NCI-H526 (cell line): ENCODE measurements at regions not wholly inside any gene's neighbourhood (a gene's known extent, or its start where the extent isn't known, plus 50 kb on each side); places are given as distances from the start of the nearest gene placed in this dataset.

Experiments used
- DNase-seq, 2 experiments: peaks; one replicate each; lab custom pipeline; 2025; lab: John Stamatoyannopoulos, UW

GRCh38 chrY:12981074-12981473 is 76.4 kb downstream of the DDX3Y start:
- DNase-seq, result no peak

DNA sequence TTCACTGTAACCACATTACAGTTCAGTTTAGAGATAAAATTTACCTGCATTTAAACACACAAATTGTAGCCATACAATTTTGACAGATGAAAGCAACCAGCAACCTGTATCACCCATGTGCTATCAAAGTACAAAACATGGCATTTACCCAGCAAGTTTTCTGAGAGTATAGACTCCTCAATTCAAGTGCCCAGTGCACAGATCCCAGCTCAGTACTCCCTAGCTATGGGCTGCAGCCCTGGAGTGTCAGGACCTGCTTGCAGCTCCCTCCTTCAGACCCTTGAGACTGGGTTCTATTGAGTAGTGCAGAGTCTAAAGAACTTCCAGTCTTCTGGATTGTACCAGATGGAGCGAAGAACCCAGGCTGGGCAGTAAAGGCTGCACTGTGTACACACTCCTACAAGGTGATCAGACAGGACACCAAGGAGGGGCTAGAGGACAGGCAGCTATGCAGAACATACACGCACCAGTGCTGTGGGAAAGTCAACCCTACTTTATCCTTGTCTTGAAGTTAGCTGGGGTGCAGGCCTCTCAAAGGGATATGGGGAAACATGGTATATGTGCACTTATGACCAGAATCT is 77.7 kb downstream of the DDX3Y start:
- DNase-seq, result no peak

GRCh38 chrY:12984637-12985344 is 80.1 kb downstream of the DDX3Y start:
- no peak for DNase-seq

DNA sequence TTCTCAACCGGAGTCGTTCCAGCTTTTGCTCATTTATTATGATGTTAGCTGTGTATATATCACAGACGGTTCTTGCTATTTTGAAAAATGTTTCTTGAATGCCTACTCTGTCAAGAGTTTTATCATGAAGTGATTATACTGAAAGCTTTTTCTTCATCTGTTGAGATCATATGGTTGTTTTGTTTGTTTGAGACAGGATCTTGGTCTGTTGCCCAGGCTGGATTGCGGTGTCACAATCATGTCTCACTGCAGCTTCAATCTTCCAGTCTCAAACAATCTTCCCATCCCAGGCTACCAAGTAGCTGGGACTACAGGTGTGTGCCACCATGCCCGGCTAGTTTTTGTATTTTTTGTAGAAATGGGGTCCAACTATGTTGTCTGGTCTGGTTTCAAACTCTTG is 112.8 kb downstream of the DDX3Y start:
- DNase-seq, result no peak

DNA sequence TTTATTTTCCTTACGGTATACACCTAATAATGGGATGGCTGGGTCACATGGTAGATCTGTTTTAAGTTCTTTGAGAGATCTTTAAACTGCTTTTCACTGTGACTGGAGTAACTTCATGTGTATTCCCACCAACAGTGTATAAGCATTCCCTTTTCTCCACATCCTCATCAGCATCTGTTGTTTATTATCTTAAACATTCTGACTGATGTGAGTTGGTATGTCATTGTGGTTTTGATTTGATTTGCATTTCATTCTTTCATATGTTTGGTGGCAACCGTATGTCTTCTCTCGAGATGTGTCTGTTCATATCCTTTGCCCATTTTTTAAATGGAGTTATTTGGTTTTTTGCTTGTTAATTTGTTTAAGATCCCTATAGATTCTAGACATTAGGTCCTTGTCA is 114.8 kb downstream of the DDX3Y start:
- no peak for DNase-seq

GRCh38 chrY:13020839-13021238 is 116.2 kb downstream of the DDX3Y start:
- DNase-seq, result no peak

DNA sequence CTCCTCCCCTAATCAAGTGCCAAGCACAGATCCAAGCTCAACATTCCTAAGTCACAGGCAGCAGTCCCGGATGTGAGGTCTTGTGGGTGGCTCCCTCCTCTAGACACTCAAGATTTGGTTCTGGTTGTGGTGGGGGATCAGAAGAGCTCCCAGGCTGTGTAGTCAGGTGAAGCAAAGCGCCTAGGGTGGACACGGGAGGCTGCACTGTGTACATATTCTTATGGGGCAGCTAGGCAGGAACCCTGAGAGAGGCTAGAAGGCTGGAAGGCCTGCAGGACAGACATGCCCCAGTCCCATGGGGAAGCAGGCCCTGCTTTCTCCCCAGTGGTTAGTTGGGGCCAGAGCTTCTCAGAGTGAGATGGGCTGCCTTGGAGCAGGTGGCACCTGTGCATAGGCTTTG is 118.9 kb downstream of the DDX3Y start:
- no peak for DNase-seq

GRCh38 chrY:13024447-13024846 is 119.8 kb downstream of the DDX3Y start:
- DNase-seq, result no peak

DNA sequence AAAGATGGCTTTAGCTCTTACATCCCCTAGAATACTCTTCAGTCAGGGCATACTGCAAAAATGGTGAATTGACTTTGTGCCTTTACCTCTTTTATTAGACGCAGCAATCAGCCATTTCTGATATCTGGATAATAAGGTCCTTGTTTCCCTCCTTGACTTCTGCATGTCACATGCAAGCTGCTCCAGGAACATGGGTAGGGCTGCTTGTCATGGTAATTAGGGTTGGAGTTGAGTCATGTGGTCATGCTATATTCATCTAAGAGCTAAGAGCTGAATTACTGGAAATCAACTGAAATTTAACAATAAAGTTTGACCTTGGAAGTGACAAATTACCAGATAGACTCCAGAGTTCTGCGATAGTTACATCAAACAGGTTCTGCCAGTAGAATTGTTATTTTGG is 122.2 kb downstream of the DDX3Y start:
- no peak for DNase-seq

- no peak for DNase-seq
Observed at GRCh38 chrY:13040232-13040631, 135.6 kb downstream of the DDX3Y start.

- no peak for DNase-seq
Observed at GRCh38 chrY:13053501-13053900, 148.8 kb downstream of the DDX3Y start.

DNA sequence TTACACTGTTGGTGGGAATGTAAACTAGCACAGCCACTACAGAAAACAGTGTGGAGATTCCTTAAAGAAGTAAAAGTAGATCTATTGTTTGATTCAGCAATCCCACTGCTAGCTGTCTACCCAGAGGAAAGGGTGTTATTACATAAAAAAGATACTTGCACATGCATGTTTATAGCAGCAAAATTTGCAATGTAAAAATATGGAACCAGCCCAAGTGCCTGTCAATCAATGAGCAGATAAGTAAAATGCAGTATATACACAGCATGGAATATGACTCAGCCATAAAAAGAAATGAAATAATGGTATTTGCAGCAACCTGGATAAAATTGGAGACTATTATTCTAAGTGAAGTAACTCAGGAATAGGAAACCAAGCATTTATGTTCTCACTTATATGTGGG is 161.7 kb downstream of the DDX3Y start:
- DNase-seq, result no peak

DNA sequence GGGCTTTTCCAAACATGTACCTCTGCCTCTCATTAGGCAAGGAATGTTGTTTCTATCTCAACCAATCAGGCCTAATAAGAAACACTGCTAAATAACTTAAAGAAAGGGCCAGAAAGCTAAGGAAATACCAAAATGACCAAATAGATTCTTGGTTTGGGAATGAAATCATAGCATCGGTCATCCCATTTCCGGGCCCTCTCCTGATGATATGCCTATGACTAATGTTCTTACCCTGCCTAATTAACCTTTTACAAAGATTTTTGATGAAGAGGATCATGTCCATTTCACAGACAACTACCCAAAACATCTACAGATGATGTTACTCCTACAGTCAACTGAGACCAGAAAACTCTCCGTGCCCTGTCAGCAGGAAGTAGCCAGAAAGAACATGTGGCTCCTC is 164.0 kb downstream of the DDX3Y start:
- DNase-seq, result no peak

- DNase-seq, result no peak
Observed at GRCh38 chrY:13069111-13069510, 164.4 kb downstream of the DDX3Y start.

- no peak for DNase-seq
Observed at GRCh38 chrY:13082748-13083147, 178.1 kb downstream of the DDX3Y start.

DNA sequence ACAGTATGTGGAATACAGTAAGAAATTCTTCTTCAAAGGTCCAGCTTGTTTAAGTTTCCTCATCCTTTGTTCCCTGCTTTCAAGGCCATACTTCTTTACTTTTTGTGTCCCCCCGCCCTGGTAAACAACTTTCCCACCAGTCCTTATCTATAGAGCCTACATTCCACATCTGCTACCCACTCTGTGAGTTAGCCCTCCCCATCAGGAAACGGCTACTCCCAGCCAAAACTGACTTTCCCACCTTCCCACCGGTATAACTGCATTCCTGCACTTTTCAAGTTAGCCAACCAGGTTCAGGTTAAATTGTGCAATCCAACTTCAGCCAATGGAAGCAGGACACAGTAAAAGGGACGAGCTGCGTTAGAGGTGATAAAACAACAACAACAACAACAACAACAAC is 186.9 kb downstream of the DDX3Y start:
- no peak for DNase-seq

- DNase-seq, result no peak
Observed at GRCh38 chrY:13092986-13093385, 188.3 kb downstream of the DDX3Y start.

DNA sequence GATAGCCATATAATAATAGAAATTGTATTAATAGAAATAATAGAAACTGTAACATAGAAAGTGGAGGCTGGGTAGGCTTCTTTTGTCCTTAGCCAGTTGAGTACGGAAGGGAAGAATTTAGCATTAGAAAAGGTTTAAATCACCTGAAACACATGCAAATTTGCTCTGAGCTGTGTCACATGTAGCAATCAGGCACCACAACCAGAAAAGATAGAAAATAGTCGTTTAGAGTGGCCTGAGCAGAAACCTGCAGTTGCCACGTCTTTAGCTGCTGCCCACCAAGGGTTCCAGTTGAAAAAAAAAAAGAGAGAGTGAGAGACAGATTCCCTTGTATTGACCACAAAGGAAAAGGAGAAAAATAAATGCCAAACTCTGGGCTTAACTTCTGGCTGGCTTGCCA is 188.8 kb downstream of the DDX3Y start:
- no peak for DNase-seq

DNA sequence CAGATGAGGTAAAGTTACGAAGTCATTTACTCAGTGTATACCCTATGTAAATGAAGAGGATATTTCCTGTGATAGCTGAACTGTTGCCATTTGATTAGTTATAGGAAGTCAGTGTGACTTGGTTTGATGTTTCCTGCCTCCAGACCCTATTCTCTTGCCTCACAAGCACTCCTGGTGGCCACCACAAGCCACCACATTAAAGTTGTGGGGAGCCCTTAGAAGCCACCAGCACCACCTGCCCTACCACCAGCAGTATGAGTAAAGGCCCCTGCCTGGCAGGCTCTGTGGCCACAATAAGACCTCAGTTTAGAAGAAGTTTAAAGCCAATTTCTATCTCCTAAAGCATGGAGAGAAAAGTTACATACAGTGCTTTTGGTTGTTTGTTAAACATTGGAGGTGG is 189.7 kb downstream of the DDX3Y start:
- no peak for DNase-seq

GRCh38 chrY:13094904-13095600 is 190.4 kb downstream of the DDX3Y start:
- DNase-seq, result no peak

- peak in 1 of 2 experiments; percentile 5 for DNase-seq
Observed at GRCh38 chrY:13126881-13127456, 222.3 kb downstream of the DDX3Y start.

GRCh38 chrY:13127476-13127875 is 222.8 kb downstream of the DDX3Y start:
- peak in 1 of 2 experiments; percentile 14 for DNase-seq

GRCh38 chrY:13149148-13149547 is 244.5 kb downstream of the DDX3Y start:
- DNase-seq, result no peak
